ENCODE measurements at regions not wholly inside any gene's neighbourhood (a gene's known extent, or its start where the extent isn't known, plus 50 kb on each side); places are given as distances from the start of the nearest gene placed in this dataset.
A peak's percentile ranks its signal among the peaks of the same experiment; 100 is the strongest.

GRCh38 chr10:52644373-52645186 lies 128.0 kb downstream of the MBL2 start:
- Histone ChIP-seq H3K9me3 (ENCODE audit: control insufficient read depth, low read depth, low read length) (no peaks in the 10 kb centered on the region), H2AFZ (ENCODE audit: low read length) (no peak overlapping the region), H3K14ac (ENCODE audit: insufficient read depth, low read length) (no peak overlapping the region), H2BK20ac (ENCODE audit: low read depth, low read length, poor library complexity, severe bottlenecking) (no peak overlapping the region), H3K79me2 (ENCODE audit: insufficient read depth, low read length) (no peaks in the 10 kb centered on the region), H4K5ac (ENCODE audit: insufficient read length, low read depth, low read length) (no peak overlapping the region), H3K79me1 (ENCODE audit: insufficient read depth, low read depth, low read length, poor library complexity, severe bottlenecking) (no peaks in the 10 kb centered on the region), H3K4me2 (ENCODE audit: insufficient read depth, insufficient read length, low read length) (no peak overlapping the region), H3K27me3 (ENCODE audit: insufficient read depth, low read length) (no peaks in the 10 kb centered on the region), H2BK5ac (ENCODE audit: insufficient read length, low read length) (no peak overlapping the region), H4K20me1 (ENCODE audit: control insufficient read depth, insufficient read depth, insufficient read length) (no peaks in the 10 kb centered on the region), H3K23ac (ENCODE audit: insufficient read length, low read depth, low read length) (no peak overlapping the region), H3K56ac (ENCODE audit: insufficient read length, low read depth, low read length) (no peak overlapping the region), H4K8ac (replicated peaks; ENCODE audit: insufficient read length, low read depth, low read length) (no peak overlapping the region), H2AK5ac (ENCODE audit: insufficient read length, low read length) (no peak overlapping the region), H3K9ac (ENCODE audit: extremely low read depth, insufficient read length, low read length) (no peak overlapping the region), H2BK120ac (ENCODE audit: low read depth, low read length, poor library complexity, severe bottlenecking) (no peak overlapping the region), H3T11ph (ENCODE audit: low read length) (no peak overlapping the region), H3K18ac (ENCODE audit: insufficient read length, low read depth, low read length) (no peak overlapping the region), H3K23me2 (ENCODE audit: insufficient read length, low read depth, low read length, poor library complexity, severe bottlenecking) (no peaks in the 10 kb centered on the region), H4K91ac (ENCODE audit: insufficient read length, low read depth, low read length) (no peak overlapping the region), H2BK15ac (ENCODE audit: low read depth, low read length) (no peak overlapping the region), H3K4ac (ENCODE audit: low read depth, low read length) (no peak overlapping the region), H3K27ac (ENCODE audit: insufficient read length, low read depth, low read length) (no peak overlapping the region), H2BK12ac (ENCODE audit: insufficient read length, low read depth, low read length) (no peak overlapping the region), H3K4me1 (ENCODE audit: insufficient read depth, low read length) (no peaks in the 10 kb centered on the region)
- Mint-ChIP-seq H3K4me3 (no peak overlapping the region), H3K27ac (no peak overlapping the region), H3K4me1 (peaks cover 0 to 2% of the 10 kb centered on the region in 2 experiments; a peak in 2 of 4 replicates), H3K9me3 (no peaks in the 10 kb centered on the region), H3K36me3 (ENCODE audit: insufficient read depth in 1 of 3, low read depth in 3 of 3) (no peaks in the 10 kb centered on the region), H3K27me3 (ENCODE audit: low read depth) (no peaks in the 10 kb centered on the region)
- peak; percentile 88 for TF ChIP-seq CTCF (conservative IDR thresholded peaks at IDR 0.05)
- no CpG with 5 or more reads among the region's 3 CpGs for WGBS (ENCODE audit: extremely low coverage, insufficient read length, low lambda C conversion rate)
- DNase-seq = no peak
